ENCODE measurements at regions not wholly inside any gene's neighbourhood (a gene's known extent, or its start where the extent isn't known, plus 50 kb on each side); places are given as distances from the start of the nearest gene placed in this dataset.

DNA sequence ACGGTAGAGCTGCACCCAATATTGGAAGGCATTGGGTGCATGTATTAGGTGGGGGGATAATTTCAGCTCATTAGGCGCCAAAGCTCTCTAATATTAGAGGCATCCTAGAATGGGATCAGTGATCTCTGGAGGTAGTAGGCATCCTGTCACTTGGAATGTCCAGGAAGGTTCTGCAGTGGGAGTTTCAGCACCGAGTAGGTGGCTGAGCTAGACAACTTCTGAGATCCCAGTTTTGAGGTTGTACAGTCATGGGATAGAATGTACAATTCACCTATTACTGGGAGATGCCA, 210.9 kb downstream of the MYCN start:
- no peak for TF ChIP-seq ZC3H10 (CRISPR knock-in tag; IDR thresholded peaks at IDR 0.05)
- TF ChIP-seq, protein P1, sequence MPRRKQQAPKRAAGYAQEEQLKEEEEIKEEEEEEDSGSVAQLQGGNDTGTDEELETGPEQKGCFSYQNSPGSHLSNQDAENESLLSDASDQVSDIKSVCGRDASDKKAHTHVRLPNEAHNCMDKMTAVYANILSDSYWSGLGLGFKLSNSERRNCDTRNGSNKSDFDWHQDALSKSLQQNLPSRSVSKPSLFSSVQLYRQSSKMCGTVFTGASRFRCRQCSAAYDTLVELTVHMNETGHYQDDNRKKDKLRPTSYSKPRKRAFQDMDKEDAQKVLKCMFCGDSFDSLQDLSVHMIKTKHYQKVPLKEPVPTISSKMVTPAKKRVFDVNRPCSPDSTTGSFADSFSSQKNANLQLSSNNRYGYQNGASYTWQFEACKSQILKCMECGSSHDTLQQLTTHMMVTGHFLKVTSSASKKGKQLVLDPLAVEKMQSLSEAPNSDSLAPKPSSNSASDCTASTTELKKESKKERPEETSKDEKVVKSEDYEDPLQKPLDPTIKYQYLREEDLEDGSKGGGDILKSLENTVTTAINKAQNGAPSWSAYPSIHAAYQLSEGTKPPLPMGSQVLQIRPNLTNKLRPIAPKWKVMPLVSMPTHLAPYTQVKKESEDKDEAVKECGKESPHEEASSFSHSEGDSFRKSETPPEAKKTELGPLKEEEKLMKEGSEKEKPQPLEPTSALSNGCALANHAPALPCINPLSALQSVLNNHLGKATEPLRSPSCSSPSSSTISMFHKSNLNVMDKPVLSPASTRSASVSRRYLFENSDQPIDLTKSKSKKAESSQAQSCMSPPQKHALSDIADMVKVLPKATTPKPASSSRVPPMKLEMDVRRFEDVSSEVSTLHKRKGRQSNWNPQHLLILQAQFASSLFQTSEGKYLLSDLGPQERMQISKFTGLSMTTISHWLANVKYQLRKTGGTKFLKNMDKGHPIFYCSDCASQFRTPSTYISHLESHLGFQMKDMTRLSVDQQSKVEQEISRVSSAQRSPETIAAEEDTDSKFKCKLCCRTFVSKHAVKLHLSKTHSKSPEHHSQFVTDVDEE (CRISPR knock-in tag; IDR thresholded peaks at IDR 0.05) = no peak
- no peak for TF ChIP-seq PATZ1 (CRISPR knock-in tag; IDR thresholded peaks at IDR 0.05; ENCODE audit: borderline replicate concordance)
- TF ChIP-seq OSR1 (CRISPR knock-in tag; IDR thresholded peaks at IDR 0.05) = no peak
- no peak for TF ChIP-seq TCF4 (CRISPR knock-in tag; IDR thresholded peaks at IDR 0.05; ENCODE audit: borderline replicate concordance)
- TF ChIP-seq ZFP3 (CRISPR knock-in tag; IDR thresholded peaks at IDR 0.05) = no peak
- no peak for TF ChIP-seq ARNTL (CRISPR knock-in tag; IDR thresholded peaks at IDR 0.05; ENCODE audit: borderline replicate concordance, low read depth)
- TF ChIP-seq, protein P2, sequence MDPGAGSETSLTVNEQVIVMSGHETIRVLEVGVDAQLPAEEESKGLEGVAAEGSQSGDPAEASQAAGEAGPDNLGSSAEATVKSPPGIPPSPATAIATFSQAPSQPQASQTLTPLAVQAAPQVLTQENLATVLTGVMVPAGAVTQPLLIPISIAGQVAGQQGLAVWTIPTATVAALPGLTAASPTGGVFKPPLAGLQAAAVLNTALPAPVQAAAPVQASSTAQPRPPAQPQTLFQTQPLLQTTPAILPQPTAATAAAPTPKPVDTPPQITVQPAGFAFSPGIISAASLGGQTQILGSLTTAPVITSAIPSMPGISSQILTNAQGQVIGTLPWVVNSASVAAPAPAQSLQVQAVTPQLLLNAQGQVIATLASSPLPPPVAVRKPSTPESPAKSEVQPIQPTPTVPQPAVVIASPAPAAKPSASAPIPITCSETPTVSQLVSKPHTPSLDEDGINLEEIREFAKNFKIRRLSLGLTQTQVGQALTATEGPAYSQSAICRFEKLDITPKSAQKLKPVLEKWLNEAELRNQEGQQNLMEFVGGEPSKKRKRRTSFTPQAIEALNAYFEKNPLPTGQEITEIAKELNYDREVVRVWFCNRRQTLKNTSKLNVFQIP (CRISPR knock-in tag; IDR thresholded peaks at IDR 0.05; ENCODE audit: borderline replicate concordance, low read depth) = no peak
- TF ChIP-seq RARB (CRISPR knock-in tag; IDR thresholded peaks at IDR 0.05) = no peak
- TF ChIP-seq ESRRG (CRISPR knock-in tag; IDR thresholded peaks at IDR 0.05) = no peak
- TF ChIP-seq ZNF8 (CRISPR knock-in tag; IDR thresholded peaks at IDR 0.05) = no peak
- TF ChIP-seq, protein P3, sequence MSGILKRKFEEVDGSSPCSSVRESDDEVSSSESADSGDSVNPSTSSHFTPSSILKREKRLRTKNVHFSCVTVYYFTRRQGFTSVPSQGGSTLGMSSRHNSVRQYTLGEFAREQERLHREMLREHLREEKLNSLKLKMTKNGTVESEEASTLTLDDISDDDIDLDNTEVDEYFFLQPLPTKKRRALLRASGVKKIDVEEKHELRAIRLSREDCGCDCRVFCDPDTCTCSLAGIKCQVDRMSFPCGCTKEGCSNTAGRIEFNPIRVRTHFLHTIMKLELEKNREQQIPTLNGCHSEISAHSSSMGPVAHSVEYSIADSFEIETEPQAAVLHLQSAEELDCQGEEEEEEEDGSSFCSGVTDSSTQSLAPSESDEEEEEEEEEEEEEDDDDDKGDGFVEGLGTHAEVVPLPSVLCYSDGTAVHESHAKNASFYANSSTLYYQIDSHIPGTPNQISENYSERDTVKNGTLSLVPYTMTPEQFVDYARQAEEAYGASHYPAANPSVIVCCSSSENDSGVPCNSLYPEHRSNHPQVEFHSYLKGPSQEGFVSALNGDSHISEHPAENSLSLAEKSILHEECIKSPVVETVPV (CRISPR knock-in tag; IDR thresholded peaks at IDR 0.05) = no peak
- ATAC-seq = no peak

GRCh38 chr2:16150456-16151280, 210.3 kb downstream of the MYCN start:
- no peak for ATAC-seq
- TF ChIP-seq GLIS3 (CRISPR knock-in tag; IDR thresholded peaks at IDR 0.05) (no peak), OSR1 (CRISPR knock-in tag; IDR thresholded peaks at IDR 0.05) (no peak), ESRRG (CRISPR knock-in tag; IDR thresholded peaks at IDR 0.05) (no peak), SNAI2 (CRISPR knock-in tag; IDR thresholded peaks at IDR 0.05) (no peak), TOX (CRISPR knock-in tag; IDR thresholded peaks at IDR 0.05; ENCODE audit: borderline replicate concordance) (no peak), ISL1 (CRISPR knock-in tag; IDR thresholded peaks at IDR 0.05) (no peak), PATZ1 (CRISPR knock-in tag; IDR thresholded peaks at IDR 0.05; ENCODE audit: borderline replicate concordance) (no peak), PPARA (CRISPR knock-in tag; IDR thresholded peaks at IDR 0.05; ENCODE audit: borderline replicate concordance) (no peak), ZNF70 (CRISPR knock-in tag; IDR thresholded peaks at IDR 0.05) (no peak), CSDC2 (CRISPR knock-in tag; IDR thresholded peaks at IDR 0.05) (no peak), ZC3H10 (CRISPR knock-in tag; IDR thresholded peaks at IDR 0.05) (no peak), CREB5 (CRISPR knock-in tag; IDR thresholded peaks at IDR 0.05; ENCODE audit: low read depth) (no peak), ZNF8 (CRISPR knock-in tag; IDR thresholded peaks at IDR 0.05) (no peak), BACH2 (CRISPR knock-in tag; IDR thresholded peaks at IDR 0.05; ENCODE audit: borderline replicate concordance) (no peak), ZFP30 (CRISPR knock-in tag; IDR thresholded peaks at IDR 0.05) (no peak), TCF4 (CRISPR knock-in tag; IDR thresholded peaks at IDR 0.05; ENCODE audit: borderline replicate concordance) (no peak)
- TF ChIP-seq, protein P1 (CRISPR knock-in tag; IDR thresholded peaks at IDR 0.05) = no peak
- TF ChIP-seq, protein P2 (CRISPR knock-in tag; IDR thresholded peaks at IDR 0.05; ENCODE audit: borderline replicate concordance, low read depth) = no peak
